ENCODE measurements at regions not wholly inside any gene's neighbourhood (a gene's known extent, or its start where the extent isn't known, plus 50 kb on each side); places are given as distances from the start of the nearest gene placed in this dataset.
"Not testable (repeated sequence)": the region's sequence is repeated elsewhere in the genome, so short reads cannot be mapped to it uniquely, and the experiment has no call there.

DNA sequence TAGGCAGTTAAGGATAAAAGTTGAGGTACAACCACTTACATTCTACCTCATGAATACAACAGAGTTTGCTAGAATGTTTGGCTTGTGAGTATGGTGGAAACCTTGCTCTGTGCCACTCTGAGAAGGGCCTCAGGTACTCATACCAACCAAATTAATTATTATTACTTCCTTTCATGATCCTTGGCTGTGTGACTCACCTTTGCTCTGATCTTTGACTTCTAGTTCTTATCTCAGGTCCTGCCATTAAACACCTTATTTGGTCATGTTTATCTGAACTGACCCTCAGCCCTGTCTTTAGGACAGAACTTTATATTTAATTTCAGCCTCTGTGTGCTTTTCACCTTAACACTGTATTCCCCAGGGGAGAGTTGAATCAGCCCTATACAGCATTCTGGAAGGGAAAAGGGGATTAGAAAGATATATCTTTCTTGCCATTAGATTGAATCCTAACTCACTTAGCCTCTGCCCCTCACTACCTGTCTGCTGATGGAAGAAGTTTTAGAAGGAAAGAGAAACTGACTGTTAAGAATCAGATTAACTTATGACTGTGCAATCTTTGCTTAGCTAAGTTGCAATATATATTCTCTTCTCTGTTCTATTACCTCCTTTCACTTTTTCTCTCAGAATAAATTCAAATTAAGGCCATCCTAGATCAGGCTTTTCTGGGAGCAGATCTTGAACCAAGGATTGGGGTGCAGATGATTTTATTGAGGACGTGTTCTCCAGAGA lies 260.4 kb upstream of the DPYD start:
- DNase-seq: no peak

DNA sequence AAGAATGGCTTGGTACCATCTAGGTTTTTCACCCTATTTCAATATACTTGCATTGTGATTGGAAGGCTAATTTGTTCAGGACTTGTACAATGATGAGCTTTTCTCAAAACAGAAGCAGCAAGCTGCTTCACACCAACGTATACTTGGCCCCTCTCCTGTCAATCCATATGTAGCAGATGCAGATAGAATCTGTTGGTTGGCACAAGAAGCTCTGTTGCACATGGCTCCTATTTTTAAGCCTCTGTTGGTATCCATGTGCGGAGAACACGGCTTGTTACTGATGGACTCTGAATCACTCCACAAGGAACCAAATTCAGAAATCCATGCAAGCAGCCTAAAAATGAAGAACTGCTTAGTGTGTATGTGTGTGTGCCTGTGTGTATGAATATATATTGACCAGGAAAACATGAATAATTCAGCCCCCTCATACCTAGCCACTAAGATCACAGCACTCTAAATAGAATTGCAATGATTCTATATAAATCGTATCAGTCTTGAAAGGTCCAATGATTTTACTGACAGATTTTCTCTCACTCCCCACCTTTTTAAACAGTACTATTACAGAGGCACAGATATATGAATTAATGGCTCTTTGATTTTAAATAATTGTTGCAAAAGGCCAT lies 258.4 kb upstream of the DPYD start:
- no peak for DNase-seq

DNA sequence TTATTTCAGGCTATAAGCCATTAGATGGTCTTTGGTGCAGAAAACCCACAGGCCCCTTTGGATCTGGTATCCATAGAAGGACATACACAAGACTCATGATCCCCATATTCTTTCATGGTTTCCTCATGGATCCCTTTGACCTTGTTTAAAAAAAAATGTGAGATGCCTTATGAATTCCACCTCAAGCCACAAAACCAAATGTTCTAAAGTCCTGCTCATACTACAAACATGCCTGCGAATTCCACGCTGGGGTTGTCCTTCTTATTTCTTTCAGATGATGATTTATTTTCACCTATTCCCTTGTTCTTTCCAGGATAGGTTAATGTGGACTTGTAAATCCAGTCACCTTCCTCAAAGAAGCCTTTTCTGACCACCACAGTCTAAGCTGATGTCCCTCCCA lies 256.9 kb upstream of the DPYD start:
- DNase-seq: no peak

DNA sequence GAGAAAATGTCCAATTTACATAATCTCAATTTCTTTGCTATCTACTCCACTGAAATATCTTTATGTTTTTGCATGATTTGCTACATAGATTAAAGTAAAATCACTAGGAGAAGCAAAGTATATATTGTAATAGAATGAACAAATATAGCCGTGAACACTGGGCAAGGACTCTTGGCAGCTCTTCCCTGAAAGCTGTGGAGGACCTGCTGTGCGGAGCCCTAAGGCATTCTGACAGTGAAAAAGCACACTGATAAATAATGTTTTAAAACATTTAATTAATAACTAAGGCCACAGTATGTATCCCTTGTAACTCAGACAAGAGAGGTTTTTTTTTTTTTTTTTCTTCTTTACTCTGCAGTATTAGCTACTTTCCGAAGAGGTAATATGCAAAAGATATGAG lies 256.1 kb upstream of the DPYD start:
- DNase-seq: no peak

DNA sequence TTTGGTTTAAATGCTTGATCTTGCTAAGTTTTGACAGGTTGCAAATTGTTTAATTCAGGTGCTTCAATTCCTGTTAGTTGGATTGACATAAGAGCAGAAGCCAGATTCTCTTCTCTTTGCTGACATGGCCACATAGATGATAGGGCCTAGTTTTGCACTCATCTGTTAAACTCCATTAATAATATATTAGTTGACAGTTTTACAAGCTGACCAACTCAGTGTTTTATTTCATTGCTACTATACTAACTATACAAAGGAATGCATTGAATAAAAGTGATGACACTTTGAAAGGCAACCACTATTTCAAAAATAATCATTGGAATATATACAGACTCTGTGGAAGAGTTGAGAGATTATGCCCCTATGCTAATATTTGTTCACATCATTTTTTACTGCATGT lies 255.6 kb upstream of the DPYD start:
- no peak for DNase-seq

DNA sequence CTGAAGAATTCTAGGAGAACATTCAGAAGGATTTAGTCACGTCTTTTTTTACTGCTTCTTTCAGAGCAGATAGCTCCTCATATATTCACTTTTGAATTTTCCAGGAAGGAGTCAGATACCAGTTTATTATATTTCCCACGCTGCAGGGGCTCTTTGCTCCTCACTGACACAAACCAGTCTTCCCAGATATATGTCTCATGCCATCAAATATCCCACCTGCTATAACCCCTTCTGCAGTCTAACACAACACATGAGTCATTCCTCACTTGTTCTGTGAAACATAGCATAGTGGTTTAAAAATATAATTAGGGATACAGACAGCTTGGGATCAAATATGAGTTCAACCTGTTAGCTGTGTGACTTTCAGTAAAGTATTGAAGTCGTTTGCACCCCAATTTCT lies 251.7 kb upstream of the DPYD start:
- no peak for DNase-seq

DNA sequence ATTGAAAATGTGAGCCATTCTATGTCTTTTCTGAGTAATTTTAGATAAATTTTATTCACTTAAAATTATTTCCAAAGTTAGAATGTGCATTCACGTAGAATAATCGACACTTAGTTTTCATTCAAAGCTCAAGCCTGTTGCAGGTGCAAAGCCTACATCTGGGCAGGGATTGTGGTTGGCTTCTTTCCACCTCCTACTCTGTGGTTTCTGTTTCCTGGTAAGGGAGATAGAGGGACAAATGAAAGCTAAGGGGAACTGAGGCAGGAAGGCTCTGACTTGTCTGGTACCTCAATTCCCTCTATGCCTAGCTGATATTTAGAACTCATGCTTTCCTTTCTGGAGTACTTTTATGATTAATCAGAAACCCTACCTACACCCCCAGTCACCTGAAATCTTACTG lies 251.2 kb upstream of the DPYD start:
- DNase-seq: no peak

DNA sequence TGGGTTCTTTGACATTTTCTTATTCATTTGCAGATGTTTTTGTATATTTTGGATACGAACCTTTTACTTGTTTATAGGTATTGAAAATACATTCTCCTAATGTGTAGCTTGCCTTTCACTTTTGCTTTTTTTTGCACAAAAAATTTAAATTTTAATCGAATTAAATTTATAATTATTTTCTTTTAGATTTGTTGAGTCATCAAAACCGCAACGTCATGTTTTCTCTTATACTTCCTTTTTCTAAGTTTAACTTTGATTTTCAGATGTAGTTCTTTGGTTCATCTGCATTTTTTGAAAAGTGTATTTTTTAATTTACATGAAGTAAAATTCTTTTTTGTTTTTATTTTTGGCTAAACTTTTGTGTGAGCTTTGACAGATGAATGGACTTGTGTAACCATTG lies 243.7 kb upstream of the DPYD start:
- no peak for DNase-seq

DNA sequence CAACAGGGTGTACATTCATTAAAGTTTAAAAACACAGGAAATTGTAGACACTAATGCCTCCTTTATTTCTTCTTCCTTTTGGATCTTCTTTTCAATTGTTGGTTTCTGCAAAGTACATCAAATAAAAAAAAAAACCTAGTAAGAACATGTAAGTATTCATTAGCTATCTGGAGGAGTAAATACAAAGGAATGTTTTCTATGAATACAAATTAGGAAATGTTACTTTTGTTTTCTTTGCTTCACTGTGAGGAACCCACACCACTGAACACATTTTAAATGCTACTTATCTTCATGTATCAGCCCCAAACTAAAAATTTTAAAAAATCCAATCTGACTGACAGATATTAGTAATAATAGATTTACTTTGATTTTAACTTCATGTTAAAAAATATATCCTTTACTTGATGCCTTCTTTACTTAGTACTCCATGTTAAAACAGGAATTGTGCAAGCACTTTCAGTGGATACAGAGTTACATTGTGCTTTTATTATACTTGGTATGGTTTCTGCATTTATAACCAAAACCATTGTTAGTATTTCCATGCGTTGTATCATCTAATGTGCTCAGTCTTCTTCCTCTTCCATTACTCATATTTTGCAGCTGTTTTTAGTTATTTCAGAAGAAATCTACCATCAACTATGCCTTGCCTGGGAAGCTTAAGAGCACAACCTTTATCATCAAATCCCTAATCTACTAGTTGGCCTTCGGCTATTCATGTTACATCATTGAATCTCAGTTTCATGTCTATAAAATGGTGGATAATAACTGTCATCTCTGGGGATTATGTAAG lies 236.9 kb upstream of the DPYD start:
- DNase-seq: no peak

DNA sequence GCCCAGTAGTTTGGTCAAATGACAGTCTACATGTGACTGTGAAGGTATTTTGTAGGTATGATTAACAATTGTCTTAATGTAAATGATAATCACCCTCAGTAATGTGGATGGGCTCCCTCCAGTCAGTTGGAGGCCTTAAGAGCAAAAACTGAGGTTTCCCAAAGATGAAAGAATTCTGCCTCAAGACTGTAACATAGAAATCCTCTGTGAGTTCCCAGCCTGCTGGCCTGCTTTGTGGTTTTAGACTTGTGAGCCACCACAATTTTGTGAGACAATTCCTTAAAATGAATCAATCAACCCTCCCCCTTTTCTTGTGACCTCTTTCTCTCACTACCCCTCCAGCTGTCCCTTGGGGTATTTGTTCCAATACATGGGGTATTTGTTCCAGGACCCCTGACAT lies 226.4 kb upstream of the DPYD start:
- DNase-seq: no peak

DNA sequence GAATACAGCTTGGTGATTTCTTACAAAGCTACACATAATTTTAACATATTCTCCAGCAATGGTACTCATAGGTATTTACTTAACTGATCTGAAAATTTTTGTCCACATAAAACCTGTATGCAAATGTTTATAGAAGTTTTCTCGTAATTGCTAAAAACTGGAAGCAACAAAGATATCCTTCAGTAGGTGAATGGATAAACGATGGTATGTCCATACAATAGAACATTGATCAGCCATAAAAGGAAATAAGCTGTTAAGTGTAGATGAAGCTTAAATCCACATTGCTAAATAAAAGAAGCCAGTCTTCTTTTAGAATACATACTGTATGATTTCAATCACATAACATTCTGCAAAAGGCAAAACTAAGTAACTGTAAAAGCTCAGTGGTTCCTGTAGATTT lies 224.8 kb upstream of the DPYD start:
- DNase-seq: no peak

DNA sequence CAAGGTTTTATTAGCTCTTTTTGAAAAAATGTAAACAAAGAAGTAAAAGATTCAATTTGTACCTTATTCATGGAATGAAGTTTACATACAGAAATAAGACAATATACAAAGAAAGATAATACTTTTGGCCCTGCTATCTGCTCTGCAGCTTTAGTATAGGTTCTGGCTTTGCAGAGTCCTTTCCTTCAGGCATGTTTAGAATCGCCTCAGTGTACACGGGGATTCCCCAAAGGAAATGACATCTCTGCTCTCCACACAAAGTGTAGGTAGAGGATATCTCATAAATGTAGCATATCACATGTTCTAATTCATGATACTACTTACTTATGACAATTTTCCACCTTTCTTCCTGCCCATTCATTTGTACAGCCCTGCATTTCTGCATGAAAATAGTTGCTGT lies 222.6 kb upstream of the DPYD start:
- no peak for DNase-seq

DNA sequence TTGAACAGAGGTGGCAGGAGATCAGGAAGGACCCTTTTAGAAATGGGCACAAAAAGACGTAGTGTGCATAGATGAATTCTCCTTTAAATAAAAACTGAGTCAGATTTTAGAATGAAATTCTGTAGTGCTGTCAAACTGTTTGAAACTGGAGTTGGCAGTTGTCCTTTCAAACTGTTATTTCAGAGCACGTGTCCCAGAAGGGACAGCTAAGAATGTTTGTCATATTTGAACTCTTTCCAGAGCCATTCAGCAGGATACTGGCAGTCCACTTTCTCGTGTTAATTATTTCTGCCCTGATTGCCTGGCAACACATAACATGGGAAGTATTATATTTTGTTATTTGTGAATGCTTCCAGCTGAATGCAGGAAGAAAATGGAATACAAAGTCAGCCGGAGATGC lies 212.3 kb upstream of the DPYD start:
- DNase-seq: no peak

DNA sequence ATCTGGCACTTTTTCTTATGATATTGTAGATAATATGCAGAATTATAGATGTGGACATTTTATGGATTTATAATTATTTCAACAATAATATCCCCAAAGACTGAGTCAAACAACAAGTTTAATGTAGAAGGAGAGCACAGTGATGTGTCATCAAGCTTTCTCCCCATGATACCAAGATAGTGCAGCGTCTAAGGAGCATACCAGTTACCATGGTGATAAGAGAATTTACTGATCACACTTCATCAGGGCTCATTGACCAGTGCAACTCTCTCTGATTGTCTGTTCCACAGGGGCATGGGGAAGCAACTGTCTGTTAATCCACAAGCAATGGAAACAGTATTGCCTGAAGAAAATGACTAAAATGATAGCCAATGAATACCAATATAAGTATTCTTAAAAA lies 209.6 kb upstream of the DPYD start:
- no peak for DNase-seq

DNA sequence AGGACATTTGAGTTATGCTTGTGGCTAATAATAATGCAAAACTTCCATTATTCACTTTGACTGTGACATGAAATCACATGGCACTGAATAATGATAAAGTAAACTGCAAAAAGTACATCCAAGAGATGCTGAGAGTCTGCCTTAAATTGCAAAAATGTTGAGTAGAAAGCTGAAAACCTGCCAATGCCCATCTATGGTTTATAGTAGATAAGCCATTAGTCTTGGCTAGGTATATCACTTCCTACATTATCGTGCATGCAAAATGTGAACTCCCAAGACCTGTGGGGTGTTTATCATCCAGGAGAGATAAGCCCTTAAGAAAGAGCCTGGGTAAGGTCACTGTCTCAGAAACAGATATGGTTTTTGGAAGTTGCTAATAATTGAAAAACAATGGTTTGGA lies 208.7 kb upstream of the DPYD start:
- no peak for DNase-seq

DNA sequence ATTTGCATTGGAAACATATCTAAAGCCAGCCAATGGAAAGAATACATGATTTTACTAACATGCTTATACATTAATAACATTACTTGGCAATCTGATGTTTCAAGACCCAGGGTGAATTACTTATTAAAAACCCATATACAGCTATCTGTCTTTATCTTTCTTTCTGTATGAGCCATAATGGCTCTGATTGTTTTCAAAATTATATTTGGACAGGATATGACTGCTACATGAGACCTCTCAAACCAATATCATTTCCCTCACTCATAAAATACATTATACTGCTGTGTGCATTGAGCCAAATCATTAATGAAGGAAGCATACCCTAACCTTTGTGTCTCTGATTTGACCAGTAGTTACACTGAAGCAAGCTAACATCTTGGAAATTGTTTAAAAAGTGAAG lies 205.9 kb upstream of the DPYD start:
- no peak for DNase-seq

DNA sequence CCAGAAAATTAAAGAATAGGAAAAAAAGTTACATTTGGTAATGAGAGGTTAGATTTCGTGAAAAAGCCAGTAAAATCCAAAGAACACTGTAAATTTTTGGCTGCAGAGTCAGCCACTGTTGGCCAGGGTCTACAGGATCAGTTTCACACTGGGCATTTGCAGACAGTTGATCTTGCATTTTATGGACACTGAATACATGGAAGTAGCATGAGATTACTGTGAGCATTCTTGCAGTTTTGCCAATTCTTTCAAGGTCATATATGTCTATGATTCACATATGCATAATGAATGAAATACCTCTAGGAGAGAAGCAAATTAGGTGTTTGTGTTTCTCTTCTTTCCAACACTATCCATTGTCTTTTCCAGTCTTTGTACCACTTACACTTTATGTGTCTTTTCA lies 200.8 kb upstream of the DPYD start:
- DNase-seq: no peak

DNA sequence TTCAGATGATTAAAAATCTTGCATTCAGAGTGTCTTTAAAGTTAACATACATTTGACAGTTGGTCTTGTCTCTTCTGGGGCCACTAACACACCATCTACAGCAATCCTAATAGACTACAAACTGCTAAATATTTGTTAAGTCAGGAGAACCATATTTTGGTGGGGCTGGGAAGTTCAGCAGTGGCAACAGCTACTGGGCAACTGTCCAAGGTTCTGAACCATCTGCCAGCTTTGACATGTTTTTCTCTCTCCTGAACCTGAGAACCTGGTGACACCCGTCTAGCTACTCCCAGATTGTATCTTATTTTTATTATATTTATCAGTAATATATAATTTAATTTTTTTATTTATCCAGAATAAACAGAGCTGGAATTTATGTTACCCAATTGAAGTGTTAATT lies 199.0 kb upstream of the DPYD start:
- DNase-seq: no peak

DNA sequence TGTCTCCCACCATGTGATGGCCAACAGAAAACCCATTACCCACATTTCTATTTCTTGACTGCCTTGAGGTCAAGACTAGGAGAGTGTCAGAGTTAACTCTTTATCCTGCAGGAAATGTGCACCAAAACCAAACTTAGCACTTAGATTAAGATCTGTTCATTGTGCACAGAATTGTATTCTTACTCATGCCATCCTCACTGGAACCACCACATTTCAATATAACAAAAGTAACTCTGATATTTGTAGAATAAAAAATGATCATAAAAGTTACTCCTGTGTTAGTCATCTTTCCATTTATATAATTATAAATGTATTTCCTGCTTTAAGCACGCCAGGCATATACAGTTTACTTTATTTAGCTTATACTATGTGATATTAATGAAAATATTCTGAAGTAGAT lies 193.0 kb upstream of the DPYD start:
- no peak for DNase-seq

DNA sequence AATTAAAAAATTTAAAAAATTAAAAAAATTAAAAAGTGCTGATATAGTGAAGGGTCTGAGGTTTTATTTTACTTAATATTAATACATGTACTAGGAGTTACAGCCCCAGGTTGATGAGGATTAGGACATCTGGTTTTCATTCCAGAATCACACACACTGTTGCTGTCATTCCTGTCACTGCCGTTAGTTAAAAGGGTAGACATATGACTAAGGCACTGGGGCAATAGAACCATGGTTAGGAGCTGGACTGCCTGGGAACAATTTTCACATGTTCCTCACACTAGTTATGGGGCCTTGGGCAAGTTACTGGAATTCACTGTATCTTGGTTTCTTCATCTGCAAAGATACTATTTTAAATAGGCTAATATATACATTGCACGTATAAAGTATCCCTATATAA lies 191.8 kb upstream of the DPYD start:
- DNase-seq: no peak

DNA sequence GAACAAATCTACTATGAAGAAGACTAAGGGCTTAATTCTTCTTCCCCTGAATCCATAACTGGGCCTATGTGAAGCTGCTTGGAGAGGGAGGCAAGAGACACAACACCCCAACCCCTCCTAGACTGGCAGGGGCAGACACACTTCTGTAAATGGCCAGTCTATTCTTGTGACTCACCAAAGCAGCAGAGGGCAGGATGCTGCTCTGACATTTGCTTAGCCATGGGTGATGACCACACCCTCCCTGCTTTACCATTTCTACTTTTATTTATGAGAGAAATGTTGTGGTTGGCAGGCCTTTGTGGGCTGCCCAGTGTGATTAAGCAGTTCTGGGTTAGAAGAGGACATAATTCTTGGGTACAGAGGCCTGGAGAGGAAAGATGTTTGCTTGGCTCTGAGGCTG lies 189.8 kb upstream of the DPYD start:
- no peak for DNase-seq

DNA sequence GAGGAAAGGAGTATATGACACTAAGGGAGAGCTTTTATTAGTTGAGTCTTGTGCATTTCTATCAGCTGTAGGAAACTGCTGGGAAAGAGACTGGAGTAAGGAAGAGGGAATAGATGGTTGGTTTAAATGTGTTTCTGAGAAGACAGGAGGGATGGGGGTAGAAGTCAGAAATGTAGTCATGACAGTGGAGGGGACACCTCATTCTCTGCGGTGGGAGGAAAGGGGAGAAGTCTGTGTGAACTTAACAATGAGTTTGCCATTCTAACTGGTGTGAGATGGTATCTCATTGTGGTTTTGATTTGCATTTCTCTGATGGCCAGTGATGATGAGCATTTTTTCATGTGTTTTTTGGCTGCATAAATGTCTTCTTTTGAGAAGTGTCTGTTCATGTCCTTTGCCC lies 187.5 kb upstream of the DPYD start:
- not testable (repeated sequence) for DNase-seq

DNA sequence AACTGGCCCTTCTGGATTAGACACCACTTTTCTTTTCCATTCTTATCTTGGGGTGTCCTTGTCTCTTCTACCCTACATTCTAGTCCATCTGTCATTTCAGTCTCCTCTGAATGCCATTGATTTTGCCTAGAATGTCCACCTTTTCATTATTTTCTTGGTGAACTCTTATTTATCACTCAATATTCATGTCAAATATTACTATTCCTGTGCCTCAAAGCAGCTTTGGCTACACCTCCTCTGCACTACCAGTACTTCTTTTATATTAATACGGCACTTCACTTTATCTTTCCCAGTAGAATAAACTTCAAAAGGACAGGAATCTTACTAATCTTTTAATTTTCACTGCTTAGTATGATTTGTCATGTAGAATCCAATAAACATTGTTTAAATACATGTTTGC lies 186.4 kb upstream of the DPYD start:
- no peak for DNase-seq

DNA sequence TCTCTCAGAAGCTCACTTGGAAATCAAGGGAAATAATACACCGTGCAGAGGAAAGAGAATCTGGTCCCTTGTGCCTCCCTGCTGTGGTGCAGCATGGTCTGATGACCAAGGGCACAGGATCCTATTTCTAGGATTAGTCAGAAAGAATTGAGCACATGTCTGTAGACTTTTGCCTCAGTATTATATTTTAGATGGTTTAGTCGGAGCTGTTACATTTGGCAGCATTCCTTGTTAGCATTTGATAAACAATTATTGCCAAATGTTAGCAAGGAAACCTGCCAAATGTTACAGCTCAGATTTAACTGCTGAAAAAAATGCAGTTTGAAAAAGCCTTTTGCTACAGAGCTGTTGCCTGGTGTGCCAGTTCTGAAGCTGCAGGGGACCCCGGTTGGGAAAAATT lies 183.5 kb upstream of the DPYD start:
- DNase-seq: no peak
